ENCODE measurements at regions not wholly inside any gene's neighbourhood (a gene's known extent, or its start where the extent isn't known, plus 50 kb on each side); places are given as distances from the start of the nearest gene placed in this dataset.

DNA sequence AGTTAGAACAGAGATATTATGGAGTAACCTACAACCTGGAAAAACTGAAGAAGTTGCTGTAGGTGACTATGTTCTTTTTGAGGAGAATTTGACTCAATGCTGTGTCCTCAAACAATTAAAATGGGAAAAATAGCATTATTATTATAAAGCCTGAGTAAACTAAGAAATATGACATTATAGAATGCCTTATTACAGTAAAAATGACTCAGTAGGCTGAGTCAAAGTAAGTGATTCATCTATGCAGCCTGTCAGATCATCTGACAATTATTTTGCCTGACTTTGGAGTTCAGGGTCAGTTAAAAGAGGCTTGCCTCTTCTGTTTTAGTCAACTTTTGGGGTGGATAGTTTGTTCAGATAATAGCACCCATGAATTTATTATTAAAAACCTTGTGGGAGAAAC, 150.8 kb upstream of the PTGFR start:
- TF ChIP-seq, protein P1, sequence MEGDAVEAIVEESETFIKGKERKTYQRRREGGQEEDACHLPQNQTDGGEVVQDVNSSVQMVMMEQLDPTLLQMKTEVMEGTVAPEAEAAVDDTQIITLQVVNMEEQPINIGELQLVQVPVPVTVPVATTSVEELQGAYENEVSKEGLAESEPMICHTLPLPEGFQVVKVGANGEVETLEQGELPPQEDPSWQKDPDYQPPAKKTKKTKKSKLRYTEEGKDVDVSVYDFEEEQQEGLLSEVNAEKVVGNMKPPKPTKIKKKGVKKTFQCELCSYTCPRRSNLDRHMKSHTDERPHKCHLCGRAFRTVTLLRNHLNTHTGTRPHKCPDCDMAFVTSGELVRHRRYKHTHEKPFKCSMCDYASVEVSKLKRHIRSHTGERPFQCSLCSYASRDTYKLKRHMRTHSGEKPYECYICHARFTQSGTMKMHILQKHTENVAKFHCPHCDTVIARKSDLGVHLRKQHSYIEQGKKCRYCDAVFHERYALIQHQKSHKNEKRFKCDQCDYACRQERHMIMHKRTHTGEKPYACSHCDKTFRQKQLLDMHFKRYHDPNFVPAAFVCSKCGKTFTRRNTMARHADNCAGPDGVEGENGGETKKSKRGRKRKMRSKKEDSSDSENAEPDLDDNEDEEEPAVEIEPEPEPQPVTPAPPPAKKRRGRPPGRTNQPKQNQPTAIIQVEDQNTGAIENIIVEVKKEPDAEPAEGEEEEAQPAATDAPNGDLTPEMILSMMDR (IDR thresholded peaks at IDR 0.05): no peak
- TF ChIP-seq POLR2A (IDR thresholded peaks at IDR 0.05): no peak

Measured in testis (tissue), 2 donors.